ENCODE measurements at regions not wholly inside any gene's neighbourhood (a gene's known extent, or its start where the extent isn't known, plus 50 kb on each side); places are given as distances from the start of the nearest gene placed in this dataset.

- no peaks in the 10 kb centered on the region for H3K9me2 ChIP-seq
- TF ChIP-seq NFIC (IDR thresholded peaks at IDR 0.05; ENCODE audit: borderline replicate concordance) (no peak), SMC3 (IDR thresholded peaks at IDR 0.05; ENCODE audit: low read depth, low read length) (no peak), FOXM1 (IDR thresholded peaks at IDR 0.05; ENCODE audit: low read depth) (no peak), POLR2AphosphoS5 (IDR thresholded peaks at IDR 0.05; ENCODE audit: low read depth, low read length) (no peak), YY1 (IDR thresholded peaks at IDR 0.05; ENCODE audit: low read depth) (no peak), MXI1 (IDR thresholded peaks at IDR 0.05; ENCODE audit: low read depth, low read length) (no peak), CTCF (IDR thresholded peaks at IDR 0.05) (no peak), REST (IDR thresholded peaks at IDR 0.05; ENCODE audit: low read depth, low read length) (no peak), SIN3A (IDR thresholded peaks at IDR 0.05; ENCODE audit: borderline replicate concordance, low read depth, low read length) (no peak), USF2 (IDR thresholded peaks at IDR 0.05; ENCODE audit: borderline replicate concordance, low read depth, low read length) (no peak), GABPA (IDR thresholded peaks at IDR 0.05; ENCODE audit: low read depth) (no peak), GATA2 (CRISPR knock-in tag; IDR thresholded peaks at IDR 0.05) (no peak), CHD2 (IDR thresholded peaks at IDR 0.05; ENCODE audit: low read length, partially characterized antibody) (no peak), TAF1 (IDR thresholded peaks at IDR 0.05; ENCODE audit: borderline replicate concordance, low read depth, low read length) (no peak), TCF12 (IDR thresholded peaks at IDR 0.05) (no peak), ELF1 (IDR thresholded peaks at IDR 0.05) (no peak), RXRA (IDR thresholded peaks at IDR 0.05; ENCODE audit: borderline replicate concordance, low read depth) (no peak), RCOR1 (IDR thresholded peaks at IDR 0.05; ENCODE audit: low read length) (no peak), NRF1 (IDR thresholded peaks at IDR 0.05; ENCODE audit: low read depth, low read length) (no peak)
- H3K4me3 ChIP-seq (ENCODE audit: low read depth in 2 of 2, low read length in 1 of 2), result no peak overlapping the region
- no peak overlapping the region for H3K9ac ChIP-seq
- H3K27ac ChIP-seq (ENCODE audit: low read depth in 2 of 2, low read length in 1 of 2), result no peak overlapping the region
- WGBS (ENCODE audit: low lambda C conversion rate), result 0% methylated on average over 1 of the region's 1 CpG
- CTCF ChIA-PET, result no interaction called here
- H3F3A ChIP-seq (replicated peaks; ENCODE audit: insufficient read depth), result no peaks in the 10 kb centered on the region
- no peaks in the 10 kb centered on the region for H3K36me3 ChIP-seq (replicated peaks in 1 of 2; ENCODE audit: control insufficient read depth in 1 of 2, insufficient read depth in 2 of 2, low read length in 1 of 2)
- no peaks in the 10 kb centered on the region for H4K20me1 ChIP-seq (ENCODE audit: insufficient read depth)
- DNase-seq, result no peak
- POLR2A ChIA-PET, result no interaction called here
- no peaks in the 10 kb centered on the region for H3K79me2 ChIP-seq (ENCODE audit: insufficient read depth)
- no peak overlapping the region for H3K4me2 ChIP-seq
- H3K4me1 ChIP-seq (ENCODE audit: control insufficient read depth in 1 of 2, insufficient read depth in 2 of 2, low read depth in 1 of 2, low read length in 1 of 2), result no peaks in the 10 kb centered on the region
- H2AFZ ChIP-seq (ENCODE audit: low read depth), result no peak overlapping the region
- no peaks in the 10 kb centered on the region for H3K27me3 ChIP-seq (ENCODE audit: insufficient read depth)
- no peaks in the 10 kb centered on the region for H3K9me3 ChIP-seq
Measured at GRCh38 chr2:35378791-35379190, 976.8 kb upstream of the CRIM1 start.

All from SK-N-SH (cell line).